Activated naive CD4-positive, alpha-beta T cell treated with anti-CD3 and anti-CD28 coated beads, Interleukin-2, amount 50 U/mL, for 24 hours (primary cell): ENCODE measurements at regions not wholly inside any gene's neighbourhood (a gene's known extent, or its start where the extent isn't known, plus 50 kb on each side); places are given as distances from the start of the nearest gene placed in this dataset.

Experiments used
- H3K27ac Mint-ChIP-seq: one replicate; pipeline ENCODE4 v1.8.0; 2021; ENCODE audit warnings: mild to moderate bottlenecking, mixed read lengths
- H3K27me3 Mint-ChIP-seq: one replicate; pipeline ENCODE4 v1.8.0; 2021; ENCODE audit warnings: mixed read lengths
- H3K36me3 Mint-ChIP-seq: one replicate; pipeline ENCODE4 v1.8.0; 2021; ENCODE audit warnings: mixed read lengths
- H3K4me1 Mint-ChIP-seq: one replicate; pipeline ENCODE4 v1.8.0; 2021; ENCODE audit warnings: mixed read lengths
- H3K4me3 Mint-ChIP-seq: one replicate; pipeline ENCODE4 v1.8.0; 2021; ENCODE audit warnings: mild to moderate bottlenecking, mixed read lengths
- H3K9me3 Mint-ChIP-seq: one replicate; pipeline ENCODE4 v1.8.0; 2021; ENCODE audit warnings: mixed read lengths

GRCh38 chr9:26034786-26035185, 356.5 kb upstream of the TUSC1 start:
- Mint-ChIP-seq H3K27ac (no peak overlapping the region), H3K27me3 (no peaks in the 10 kb centered on the region), H3K4me1 (no peaks in the 10 kb centered on the region), H3K36me3 (no peaks in the 10 kb centered on the region), H3K4me3 (no peak overlapping the region), H3K9me3 (no peaks in the 10 kb centered on the region)

GRCh38 chr9:26033336-26033735, 355.1 kb upstream of the TUSC1 start:
- Mint-ChIP-seq H3K27me3 (no peaks in the 10 kb centered on the region), H3K27ac (no peak overlapping the region), H3K4me3 (no peak overlapping the region), H3K36me3 (no peaks in the 10 kb centered on the region), H3K4me1 (no peaks in the 10 kb centered on the region), H3K9me3 (no peaks in the 10 kb centered on the region)

DNA sequence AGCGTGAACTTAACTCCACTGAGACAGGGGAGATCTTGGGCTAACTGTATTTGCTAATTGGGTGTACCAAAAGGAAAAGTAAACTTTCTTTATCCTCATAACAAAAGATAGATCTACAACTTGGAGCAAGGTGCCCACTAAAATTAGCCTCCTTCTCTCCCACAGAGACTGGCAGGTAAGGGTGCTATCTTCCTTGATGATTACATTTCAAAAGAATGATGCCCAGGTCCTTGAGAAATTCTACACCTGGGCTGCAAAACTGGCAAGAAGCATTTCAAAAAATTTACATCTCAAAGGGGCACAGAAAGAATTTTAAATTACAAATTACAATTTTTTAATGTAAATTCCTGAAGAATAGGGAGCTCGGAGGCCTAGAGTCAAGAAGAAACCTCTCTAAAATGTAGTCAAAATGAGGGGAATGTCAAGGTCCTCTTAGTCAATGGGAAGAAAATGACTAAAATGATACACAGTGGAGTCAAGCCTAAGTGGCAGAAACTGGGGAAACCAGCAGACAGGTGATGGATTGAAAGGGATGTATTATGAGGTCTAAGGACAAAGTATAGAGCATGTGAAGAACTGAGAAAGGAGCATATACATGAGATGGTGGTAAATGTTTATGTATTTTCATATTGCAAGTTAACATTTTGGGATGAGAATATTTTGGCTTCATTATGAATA, 348.3 kb upstream of the TUSC1 start:
- no peak overlapping the region for H3K27ac Mint-ChIP-seq
- H3K9me3 Mint-ChIP-seq: peaks cover 10% of the 10 kb centered on the region
- no peak overlapping the region for H3K4me3 Mint-ChIP-seq
- H3K27me3 Mint-ChIP-seq: no peaks in the 10 kb centered on the region
- H3K36me3 Mint-ChIP-seq: no peaks in the 10 kb centered on the region
- no peaks in the 10 kb centered on the region for H3K4me1 Mint-ChIP-seq

DNA sequence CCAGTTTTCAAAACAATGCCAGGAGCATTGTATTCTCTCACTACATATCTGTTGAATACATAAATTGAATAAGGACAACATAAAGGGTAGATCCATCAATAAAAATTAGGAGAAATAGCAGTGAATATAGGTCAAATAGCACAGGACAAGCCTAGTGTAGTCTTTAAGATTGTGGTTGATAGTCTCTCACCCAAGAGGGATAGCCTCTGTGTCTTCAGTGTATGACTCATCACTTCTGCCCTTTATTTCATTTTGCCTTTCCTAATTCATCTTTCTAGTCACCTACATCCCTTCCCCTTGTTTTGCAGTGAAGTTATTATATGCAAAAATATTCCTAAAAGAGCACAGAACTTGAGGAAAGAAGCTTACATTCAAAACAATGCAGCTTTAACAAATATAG, 335.0 kb upstream of the TUSC1 start:
- Mint-ChIP-seq H3K9me3 (peaks cover 5% of the 10 kb centered on the region), H3K27me3 (no peaks in the 10 kb centered on the region), H3K27ac (no peak overlapping the region), H3K4me3 (no peak overlapping the region), H3K36me3 (no peaks in the 10 kb centered on the region), H3K4me1 (no peaks in the 10 kb centered on the region)

- no peaks in the 10 kb centered on the region for H3K4me1 Mint-ChIP-seq
- H3K4me3 Mint-ChIP-seq: no peak overlapping the region
- no peaks in the 10 kb centered on the region for H3K27me3 Mint-ChIP-seq
- H3K27ac Mint-ChIP-seq: no peak overlapping the region
- H3K36me3 Mint-ChIP-seq: no peaks in the 10 kb centered on the region
- H3K9me3 Mint-ChIP-seq: peaks cover under 1% of the 10 kb centered on the region
These were observed 334.6 kb upstream of the TUSC1 start for GRCh38 chr9:26012797-26013196.

DNA sequence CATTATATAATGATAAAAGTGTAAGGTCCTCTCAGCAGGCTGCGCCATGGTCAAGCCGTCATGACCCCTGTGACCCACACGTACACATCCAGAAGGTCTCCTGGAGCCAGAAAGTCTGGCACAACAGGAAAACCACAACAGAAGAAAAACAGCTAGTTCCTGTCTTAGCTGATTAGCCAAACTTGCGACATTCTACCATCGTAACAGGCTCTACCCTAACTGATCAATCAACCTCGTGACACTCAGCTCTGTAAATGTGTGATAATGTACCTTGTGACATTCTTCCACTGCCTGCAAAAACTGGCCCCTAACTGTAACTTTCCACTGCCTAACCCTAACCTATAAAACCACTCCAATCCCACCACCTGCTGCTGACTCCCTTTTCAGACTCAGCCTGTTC, 316.4 kb upstream of the TUSC1 start:
- Mint-ChIP-seq H3K4me3 (no peak overlapping the region), H3K27ac (no peak overlapping the region), H3K4me1 (no peaks in the 10 kb centered on the region), H3K27me3 (no peaks in the 10 kb centered on the region), H3K36me3 (no peaks in the 10 kb centered on the region), H3K9me3 (peaks cover 18% of the 10 kb centered on the region)

DNA sequence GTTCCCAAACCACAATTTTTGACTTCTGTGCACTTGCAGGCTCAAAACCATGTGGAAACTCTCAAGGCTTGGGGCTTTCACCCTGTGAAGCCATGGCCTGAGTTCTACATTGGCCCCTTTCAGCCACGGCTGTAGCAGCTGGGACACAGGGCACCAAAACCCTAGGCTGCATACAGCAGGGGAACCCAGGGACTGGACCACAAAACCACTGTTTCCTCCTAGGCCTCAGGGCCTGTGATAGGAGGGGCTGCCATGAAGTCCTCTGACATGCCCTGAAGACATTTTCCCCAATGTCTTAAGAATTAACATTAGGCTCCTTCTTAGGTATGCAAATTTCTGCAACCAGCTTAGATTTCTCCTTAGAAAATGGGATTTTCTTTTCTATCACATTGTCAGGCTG, 312.1 kb upstream of the TUSC1 start:
- Mint-ChIP-seq H3K4me3 (no peak overlapping the region), H3K4me1 (no peaks in the 10 kb centered on the region), H3K27me3 (no peaks in the 10 kb centered on the region), H3K27ac (no peak overlapping the region), H3K9me3 (peaks cover 32% of the 10 kb centered on the region), H3K36me3 (no peaks in the 10 kb centered on the region)

DNA sequence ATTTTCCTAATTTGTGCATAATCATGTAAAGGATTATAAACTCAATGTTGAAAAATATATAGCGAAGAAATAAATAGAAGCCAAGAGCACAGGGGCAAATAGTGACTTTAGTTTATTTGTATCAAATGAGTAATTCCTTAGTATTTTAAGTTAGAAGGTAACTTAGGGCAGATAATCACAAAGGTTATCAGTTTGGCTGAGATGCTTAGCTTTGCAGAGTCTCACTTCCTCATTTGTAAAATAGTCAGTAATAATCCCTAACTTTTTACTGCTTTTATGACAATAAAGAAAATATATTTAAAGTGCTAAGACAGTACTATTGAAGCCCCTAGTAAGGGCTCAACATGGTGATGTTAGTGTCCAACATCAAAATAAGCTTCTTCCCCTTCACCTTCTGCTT, 297.4 kb upstream of the TUSC1 start:
- no peaks in the 10 kb centered on the region for H3K27me3 Mint-ChIP-seq
- no peaks in the 10 kb centered on the region for H3K36me3 Mint-ChIP-seq
- H3K4me3 Mint-ChIP-seq: no peak overlapping the region
- H3K9me3 Mint-ChIP-seq: peaks cover 5% of the 10 kb centered on the region
- no peak overlapping the region for H3K27ac Mint-ChIP-seq
- no peaks in the 10 kb centered on the region for H3K4me1 Mint-ChIP-seq

GRCh38 chr9:25964239-25964638, 286.0 kb upstream of the TUSC1 start:
- H3K27ac Mint-ChIP-seq: no peak overlapping the region

DNA sequence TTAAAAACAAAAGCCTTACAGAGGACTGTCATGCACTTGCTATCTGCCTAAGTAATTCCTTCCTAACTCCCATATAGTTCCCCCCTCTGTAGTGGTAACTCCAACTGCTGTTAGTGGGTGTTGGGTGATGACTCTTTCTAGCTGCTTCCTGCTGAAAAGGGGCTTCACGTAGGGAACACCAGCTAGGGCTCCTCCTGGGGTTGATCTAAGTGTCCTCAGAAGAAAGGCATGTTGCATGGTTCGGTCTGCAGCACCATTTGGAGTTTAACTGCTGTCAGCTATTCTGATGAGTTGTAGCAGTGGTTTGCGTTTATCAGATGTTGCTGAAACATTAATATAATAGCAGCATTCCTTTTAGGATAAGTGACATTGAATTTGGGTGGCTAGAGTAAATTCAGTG, 281.9 kb upstream of the TUSC1 start:
- H3K4me1 Mint-ChIP-seq: no peaks in the 10 kb centered on the region
- peaks cover 15% of the 10 kb centered on the region for H3K9me3 Mint-ChIP-seq
- no peaks in the 10 kb centered on the region for H3K27me3 Mint-ChIP-seq
- no peak overlapping the region for H3K27ac Mint-ChIP-seq
- no peak overlapping the region for H3K4me3 Mint-ChIP-seq
- no peaks in the 10 kb centered on the region for H3K36me3 Mint-ChIP-seq

More at GRCh38 chr9:25964239-25964638, 286.0 kb upstream of the TUSC1 start:
- H3K36me3 Mint-ChIP-seq: no peaks in the 10 kb centered on the region
- no peaks in the 10 kb centered on the region for H3K27me3 Mint-ChIP-seq
- H3K4me3 Mint-ChIP-seq: no peak overlapping the region
- no peaks in the 10 kb centered on the region for H3K4me1 Mint-ChIP-seq
- H3K9me3 Mint-ChIP-seq: peaks cover 11% of the 10 kb centered on the region

DNA sequence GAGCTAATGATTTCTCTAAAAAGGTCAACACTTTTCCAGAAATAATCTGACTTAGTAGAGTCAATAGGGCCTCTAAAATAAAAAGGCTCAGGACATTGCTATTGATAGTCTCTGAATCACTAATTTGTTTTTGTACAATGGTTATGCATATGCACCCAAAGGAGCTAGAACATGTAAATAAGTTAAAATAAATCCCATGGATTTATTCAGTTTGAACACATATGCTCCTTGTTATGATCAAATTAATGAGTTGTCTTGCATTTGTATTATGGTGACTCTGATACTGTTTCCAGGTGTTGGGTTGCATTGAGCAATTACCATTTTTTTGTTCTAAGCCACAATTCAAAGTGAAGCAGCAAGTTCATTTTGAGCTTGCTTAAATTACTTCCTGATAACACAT, 276.0 kb upstream of the TUSC1 start:
- Mint-ChIP-seq H3K4me3 (no peak overlapping the region), H3K27ac (no peak overlapping the region), H3K4me1 (no peaks in the 10 kb centered on the region), H3K27me3 (no peaks in the 10 kb centered on the region), H3K9me3 (peaks cover 10% of the 10 kb centered on the region), H3K36me3 (no peaks in the 10 kb centered on the region)

DNA sequence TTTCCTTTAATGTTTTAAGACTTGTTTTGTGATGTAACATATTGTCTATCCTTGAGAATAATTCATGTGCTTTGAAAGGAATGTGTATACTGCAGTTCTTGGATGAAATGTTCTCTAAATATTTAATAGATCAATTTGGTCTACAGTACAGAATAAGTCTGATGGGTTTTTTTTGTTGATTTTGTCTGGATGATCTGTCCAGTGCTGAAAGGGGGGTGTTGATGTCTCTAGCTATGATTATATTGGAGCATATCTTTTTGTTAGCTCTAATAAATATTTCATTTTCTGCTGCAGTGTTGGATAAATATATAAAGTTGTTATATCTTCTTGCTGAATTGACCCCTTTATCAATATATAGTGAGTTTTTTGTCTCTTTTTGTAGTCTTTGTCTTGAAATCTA, 269.9 kb upstream of the TUSC1 start:
- peaks cover 22% of the 10 kb centered on the region for H3K9me3 Mint-ChIP-seq
- H3K27me3 Mint-ChIP-seq: no peaks in the 10 kb centered on the region
- H3K36me3 Mint-ChIP-seq: no peaks in the 10 kb centered on the region
- no peak overlapping the region for H3K27ac Mint-ChIP-seq
- H3K4me3 Mint-ChIP-seq: no peak overlapping the region
- no peaks in the 10 kb centered on the region for H3K4me1 Mint-ChIP-seq

DNA sequence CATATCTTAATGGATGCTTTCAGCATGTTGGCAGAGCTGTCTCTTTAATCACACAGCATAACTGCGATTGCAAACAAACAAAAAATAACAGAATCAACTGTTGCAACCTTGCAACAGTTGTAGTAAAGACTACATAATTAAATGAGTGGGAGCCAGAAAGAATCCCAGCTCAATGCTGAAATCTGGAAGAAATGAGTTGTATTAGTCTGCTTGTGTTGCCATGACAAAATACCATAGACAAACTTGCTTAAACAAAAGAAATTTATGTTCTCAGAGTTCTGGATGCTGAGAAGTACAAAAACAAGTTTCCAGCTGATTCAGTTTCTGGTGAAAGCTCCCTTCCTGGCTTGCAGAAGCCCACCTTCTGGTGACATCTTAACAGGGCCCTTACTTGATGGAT, 260.9 kb upstream of the TUSC1 start:
- H3K4me1 Mint-ChIP-seq: no peaks in the 10 kb centered on the region
- H3K9me3 Mint-ChIP-seq: peaks cover 12% of the 10 kb centered on the region
- no peaks in the 10 kb centered on the region for H3K27me3 Mint-ChIP-seq
- no peak overlapping the region for H3K27ac Mint-ChIP-seq
- H3K36me3 Mint-ChIP-seq: no peaks in the 10 kb centered on the region
- no peak overlapping the region for H3K4me3 Mint-ChIP-seq

- Mint-ChIP-seq H3K4me3 (no peak overlapping the region), H3K4me1 (no peaks in the 10 kb centered on the region), H3K27ac (no peak overlapping the region), H3K27me3 (no peaks in the 10 kb centered on the region), H3K9me3 (peaks cover 12% of the 10 kb centered on the region), H3K36me3 (no peaks in the 10 kb centered on the region)
These were observed 257.8 kb upstream of the TUSC1 start for GRCh38 chr9:25936031-25936430.

GRCh38 chr9:25935188-25935587, 256.9 kb upstream of the TUSC1 start:
- Mint-ChIP-seq H3K4me1 (no peaks in the 10 kb centered on the region), H3K27me3 (no peaks in the 10 kb centered on the region), H3K36me3 (no peaks in the 10 kb centered on the region), H3K9me3 (peaks cover 7% of the 10 kb centered on the region), H3K27ac (no peak overlapping the region), H3K4me3 (no peak overlapping the region)

DNA sequence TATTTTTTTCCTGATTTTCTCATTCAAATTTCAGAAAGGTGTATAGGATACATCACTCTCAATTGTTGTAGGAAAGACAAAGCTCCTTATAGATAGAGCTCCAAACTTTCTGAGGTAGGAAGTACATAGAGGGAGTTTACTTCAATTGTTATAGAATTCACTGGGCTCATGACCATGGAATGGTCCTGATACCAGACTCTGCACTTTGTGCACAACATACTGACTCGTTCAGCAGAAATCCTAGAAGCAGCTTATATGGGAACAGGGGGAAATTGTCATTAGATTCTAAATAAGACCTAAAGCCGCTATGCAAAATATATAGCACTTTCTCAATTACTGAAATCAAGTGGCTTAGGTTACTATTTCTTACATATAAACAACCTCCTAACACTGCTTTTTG, 240.5 kb upstream of the TUSC1 start:
- no peaks in the 10 kb centered on the region for H3K4me1 Mint-ChIP-seq
- no peak overlapping the region for H3K4me3 Mint-ChIP-seq
- H3K27me3 Mint-ChIP-seq: no peaks in the 10 kb centered on the region
- H3K9me3 Mint-ChIP-seq: no peaks in the 10 kb centered on the region
- H3K27ac Mint-ChIP-seq: no peak overlapping the region
- no peaks in the 10 kb centered on the region for H3K36me3 Mint-ChIP-seq

DNA sequence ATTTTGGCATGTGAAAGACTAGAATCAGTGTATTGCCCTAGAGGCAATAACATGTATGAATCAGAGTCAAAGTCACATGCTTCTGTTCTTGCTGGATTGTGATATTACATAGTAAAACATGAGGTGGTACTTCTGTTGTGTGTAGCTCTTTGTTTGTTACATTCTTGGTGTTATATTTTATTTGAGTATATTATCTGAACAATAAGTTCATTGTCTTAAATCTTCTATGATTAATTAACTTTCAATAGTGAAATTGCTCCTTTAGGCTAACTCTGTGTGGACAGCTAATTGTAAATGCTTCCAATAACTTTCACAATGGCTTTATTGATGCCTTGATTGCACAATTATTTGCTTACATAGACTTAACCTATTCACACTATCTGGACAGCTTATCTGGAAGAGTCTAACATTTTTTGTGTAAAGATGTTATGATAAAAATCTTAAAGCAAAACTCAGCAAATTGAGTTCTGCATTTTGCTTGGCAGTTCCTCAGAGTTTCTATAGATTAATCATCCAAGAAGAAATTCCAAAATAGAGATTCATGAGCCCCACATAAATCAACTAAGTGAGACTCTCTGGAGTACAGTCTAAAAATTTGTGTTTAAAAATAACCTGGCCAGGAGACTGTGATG, 239.6 kb upstream of the TUSC1 start:
- Mint-ChIP-seq H3K9me3 (no peaks in the 10 kb centered on the region), H3K27me3 (no peaks in the 10 kb centered on the region), H3K36me3 (no peaks in the 10 kb centered on the region), H3K27ac (no peak overlapping the region), H3K4me3 (no peak overlapping the region), H3K4me1 (no peaks in the 10 kb centered on the region)
